ENCODE measurements at regions not wholly inside any gene's neighbourhood (a gene's known extent, or its start where the extent isn't known, plus 50 kb on each side); places are given as distances from the start of the nearest gene placed in this dataset.

DNA sequence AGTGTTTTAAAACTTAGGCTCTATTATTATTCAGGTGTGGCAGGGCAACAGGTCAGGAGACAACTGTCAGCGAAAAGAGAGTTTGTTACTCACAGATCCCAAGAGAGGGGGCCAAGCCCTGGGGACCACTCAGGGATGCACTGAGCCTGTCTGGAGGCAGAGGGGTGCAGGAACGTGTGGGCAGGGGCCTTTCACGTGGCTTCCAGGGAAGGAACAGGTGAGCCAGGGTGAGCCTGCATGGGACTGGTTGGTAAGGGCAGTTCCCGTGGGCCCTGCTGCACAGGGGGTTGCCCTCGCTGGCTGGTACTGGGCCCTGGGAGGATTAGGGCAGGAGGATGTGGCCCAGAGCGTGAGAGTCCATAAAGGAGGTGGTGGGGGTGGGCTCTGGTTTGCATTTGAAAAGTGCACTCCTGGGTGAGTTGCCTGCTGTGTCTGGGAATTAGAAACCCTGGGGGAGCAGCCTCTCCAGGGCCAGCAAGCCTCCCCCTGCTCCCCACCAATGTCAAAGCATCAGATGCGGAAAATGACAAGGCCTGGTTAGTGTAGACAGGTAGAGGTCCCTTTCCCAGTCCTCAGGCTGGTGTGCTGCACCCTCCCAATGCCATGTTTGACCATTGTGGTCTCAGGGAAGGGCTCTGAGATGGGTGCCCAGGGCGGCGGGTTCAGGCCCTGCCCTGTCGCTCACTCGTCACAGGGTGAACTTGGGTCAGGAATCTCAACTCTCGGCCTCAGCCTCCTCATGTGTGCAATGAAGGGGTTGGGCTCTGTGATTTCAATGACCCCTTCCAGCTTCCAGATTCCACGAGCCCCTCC is 127.4 kb upstream of the RPS6KA2 start:
- no peak for ATAC-seq
- no peak for TF ChIP-seq ZNF8 (CRISPR knock-in tag; IDR thresholded peaks at IDR 0.05)
- TF ChIP-seq RARB (CRISPR knock-in tag; IDR thresholded peaks at IDR 0.05), result no peak
- TF ChIP-seq PPARA (CRISPR knock-in tag; IDR thresholded peaks at IDR 0.05; ENCODE audit: borderline replicate concordance), result no peak
- TF ChIP-seq, protein P1, sequence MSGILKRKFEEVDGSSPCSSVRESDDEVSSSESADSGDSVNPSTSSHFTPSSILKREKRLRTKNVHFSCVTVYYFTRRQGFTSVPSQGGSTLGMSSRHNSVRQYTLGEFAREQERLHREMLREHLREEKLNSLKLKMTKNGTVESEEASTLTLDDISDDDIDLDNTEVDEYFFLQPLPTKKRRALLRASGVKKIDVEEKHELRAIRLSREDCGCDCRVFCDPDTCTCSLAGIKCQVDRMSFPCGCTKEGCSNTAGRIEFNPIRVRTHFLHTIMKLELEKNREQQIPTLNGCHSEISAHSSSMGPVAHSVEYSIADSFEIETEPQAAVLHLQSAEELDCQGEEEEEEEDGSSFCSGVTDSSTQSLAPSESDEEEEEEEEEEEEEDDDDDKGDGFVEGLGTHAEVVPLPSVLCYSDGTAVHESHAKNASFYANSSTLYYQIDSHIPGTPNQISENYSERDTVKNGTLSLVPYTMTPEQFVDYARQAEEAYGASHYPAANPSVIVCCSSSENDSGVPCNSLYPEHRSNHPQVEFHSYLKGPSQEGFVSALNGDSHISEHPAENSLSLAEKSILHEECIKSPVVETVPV (CRISPR knock-in tag; IDR thresholded peaks at IDR 0.05), result no peak
- TF ChIP-seq GLIS3 (CRISPR knock-in tag; IDR thresholded peaks at IDR 0.05), result no peak
- TF ChIP-seq ISL1 (CRISPR knock-in tag; IDR thresholded peaks at IDR 0.05), result no peak

DNA sequence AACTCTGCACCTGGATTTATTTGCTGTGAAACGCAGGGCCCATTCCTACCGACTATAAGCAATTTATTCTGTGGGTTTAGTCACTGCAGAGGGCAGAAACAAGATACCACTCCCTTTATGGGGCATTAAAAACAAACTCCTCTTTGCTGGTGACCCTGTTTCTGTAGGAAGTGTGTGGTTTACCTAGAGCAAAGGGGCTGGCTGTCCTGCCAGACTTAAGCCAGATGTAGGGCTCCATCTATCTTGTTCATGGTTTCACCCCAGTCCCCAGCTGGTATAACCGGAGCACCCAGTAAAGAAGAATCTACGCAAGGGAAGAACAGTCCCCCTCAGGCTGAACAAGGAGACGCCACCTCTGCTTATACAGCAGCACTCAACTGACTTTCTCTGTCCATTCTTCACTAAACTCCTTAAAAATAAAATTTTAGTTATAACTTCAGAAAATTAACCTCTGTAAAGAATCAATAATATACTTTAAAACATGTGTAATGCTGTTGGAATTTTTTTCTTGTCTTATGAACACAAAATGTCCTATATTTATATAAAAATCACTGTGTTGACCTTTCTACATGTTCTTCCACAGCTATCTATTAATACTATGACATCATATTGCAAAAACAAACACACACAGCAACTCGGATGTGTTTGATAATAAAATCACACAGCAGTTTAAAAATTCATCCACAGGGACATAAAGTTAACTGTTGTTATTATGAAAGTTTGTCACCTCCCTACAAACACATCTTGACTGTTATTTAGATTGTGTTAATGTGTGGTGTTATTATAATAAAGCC is 126.1 kb upstream of the RPS6KA2 start:
- ATAC-seq, result no peak
- TF ChIP-seq, protein P1 (CRISPR knock-in tag; IDR thresholded peaks at IDR 0.05), result no peak
- TF ChIP-seq ZC3H10 (CRISPR knock-in tag; IDR thresholded peaks at IDR 0.05) (no peak), ZNF8 (CRISPR knock-in tag; IDR thresholded peaks at IDR 0.05) (no peak), ZFP30 (CRISPR knock-in tag; IDR thresholded peaks at IDR 0.05) (no peak), ESRRG (CRISPR knock-in tag; IDR thresholded peaks at IDR 0.05) (no peak), RARB (CRISPR knock-in tag; IDR thresholded peaks at IDR 0.05) (no peak), GLIS3 (CRISPR knock-in tag; IDR thresholded peaks at IDR 0.05) (no peak)
- TF ChIP-seq, protein P2, sequence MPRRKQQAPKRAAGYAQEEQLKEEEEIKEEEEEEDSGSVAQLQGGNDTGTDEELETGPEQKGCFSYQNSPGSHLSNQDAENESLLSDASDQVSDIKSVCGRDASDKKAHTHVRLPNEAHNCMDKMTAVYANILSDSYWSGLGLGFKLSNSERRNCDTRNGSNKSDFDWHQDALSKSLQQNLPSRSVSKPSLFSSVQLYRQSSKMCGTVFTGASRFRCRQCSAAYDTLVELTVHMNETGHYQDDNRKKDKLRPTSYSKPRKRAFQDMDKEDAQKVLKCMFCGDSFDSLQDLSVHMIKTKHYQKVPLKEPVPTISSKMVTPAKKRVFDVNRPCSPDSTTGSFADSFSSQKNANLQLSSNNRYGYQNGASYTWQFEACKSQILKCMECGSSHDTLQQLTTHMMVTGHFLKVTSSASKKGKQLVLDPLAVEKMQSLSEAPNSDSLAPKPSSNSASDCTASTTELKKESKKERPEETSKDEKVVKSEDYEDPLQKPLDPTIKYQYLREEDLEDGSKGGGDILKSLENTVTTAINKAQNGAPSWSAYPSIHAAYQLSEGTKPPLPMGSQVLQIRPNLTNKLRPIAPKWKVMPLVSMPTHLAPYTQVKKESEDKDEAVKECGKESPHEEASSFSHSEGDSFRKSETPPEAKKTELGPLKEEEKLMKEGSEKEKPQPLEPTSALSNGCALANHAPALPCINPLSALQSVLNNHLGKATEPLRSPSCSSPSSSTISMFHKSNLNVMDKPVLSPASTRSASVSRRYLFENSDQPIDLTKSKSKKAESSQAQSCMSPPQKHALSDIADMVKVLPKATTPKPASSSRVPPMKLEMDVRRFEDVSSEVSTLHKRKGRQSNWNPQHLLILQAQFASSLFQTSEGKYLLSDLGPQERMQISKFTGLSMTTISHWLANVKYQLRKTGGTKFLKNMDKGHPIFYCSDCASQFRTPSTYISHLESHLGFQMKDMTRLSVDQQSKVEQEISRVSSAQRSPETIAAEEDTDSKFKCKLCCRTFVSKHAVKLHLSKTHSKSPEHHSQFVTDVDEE (CRISPR knock-in tag; IDR thresholded peaks at IDR 0.05), result no peak
- TF ChIP-seq, protein P3, sequence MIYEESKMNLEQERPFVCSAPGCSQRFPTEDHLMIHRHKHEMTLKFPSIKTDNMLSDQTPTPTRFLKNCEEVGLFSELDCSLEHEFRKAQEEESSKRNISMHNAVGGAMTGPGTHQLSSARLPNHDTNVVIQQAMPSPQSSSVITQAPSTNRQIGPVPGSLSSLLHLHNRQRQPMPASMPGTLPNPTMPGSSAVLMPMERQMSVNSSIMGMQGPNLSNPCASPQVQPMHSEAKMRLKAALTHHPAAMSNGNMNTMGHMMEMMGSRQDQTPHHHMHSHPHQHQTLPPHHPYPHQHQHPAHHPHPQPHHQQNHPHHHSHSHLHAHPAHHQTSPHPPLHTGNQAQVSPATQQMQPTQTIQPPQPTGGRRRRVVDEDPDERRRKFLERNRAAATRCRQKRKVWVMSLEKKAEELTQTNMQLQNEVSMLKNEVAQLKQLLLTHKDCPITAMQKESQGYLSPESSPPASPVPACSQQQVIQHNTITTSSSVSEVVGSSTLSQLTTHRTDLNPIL (CRISPR knock-in tag; IDR thresholded peaks at IDR 0.05; ENCODE audit: low read depth), result no peak

DNA sequence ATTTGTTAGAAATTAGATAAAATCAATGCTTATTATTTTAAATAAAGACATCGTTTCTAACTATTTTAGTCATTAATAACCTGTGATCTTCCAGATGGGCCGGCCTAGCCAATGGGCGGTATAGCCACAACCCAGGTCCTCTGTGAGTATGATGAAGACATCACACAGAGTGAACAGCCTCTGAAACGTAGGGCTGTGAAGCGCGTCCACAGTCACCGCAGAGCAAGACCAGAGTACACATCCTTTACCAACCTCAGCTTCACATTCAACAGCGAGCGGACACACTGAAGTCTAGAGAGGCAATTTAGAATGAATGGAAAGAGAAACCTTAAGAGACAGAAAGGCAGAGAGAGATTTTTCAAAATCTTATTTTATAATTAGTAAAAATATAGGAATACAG is 125.0 kb upstream of the RPS6KA2 start:
- no peak for ATAC-seq
- TF ChIP-seq ESRRG (CRISPR knock-in tag; IDR thresholded peaks at IDR 0.05), result no peak
- no peak for TF ChIP-seq ISL1 (CRISPR knock-in tag; IDR thresholded peaks at IDR 0.05)
- TF ChIP-seq, protein P3 (CRISPR knock-in tag; IDR thresholded peaks at IDR 0.05; ENCODE audit: low read depth), result no peak
- TF ChIP-seq ARNTL (CRISPR knock-in tag; IDR thresholded peaks at IDR 0.05; ENCODE audit: borderline replicate concordance, low read depth), result no peak
- no peak for TF ChIP-seq GLIS3 (CRISPR knock-in tag; IDR thresholded peaks at IDR 0.05)
- no peak for TF ChIP-seq ZFP3 (CRISPR knock-in tag; IDR thresholded peaks at IDR 0.05)
- no peak for TF ChIP-seq RARB (CRISPR knock-in tag; IDR thresholded peaks at IDR 0.05)
- no peak for TF ChIP-seq ZFP30 (CRISPR knock-in tag; IDR thresholded peaks at IDR 0.05)
- TF ChIP-seq ZC3H10 (CRISPR knock-in tag; IDR thresholded peaks at IDR 0.05), result no peak
- no peak for TF ChIP-seq CSDC2 (CRISPR knock-in tag; IDR thresholded peaks at IDR 0.05)
- TF ChIP-seq, protein P1 (CRISPR knock-in tag; IDR thresholded peaks at IDR 0.05), result no peak
- TF ChIP-seq, protein P2 (CRISPR knock-in tag; IDR thresholded peaks at IDR 0.05), result no peak
- no peak for TF ChIP-seq ZNF70 (CRISPR knock-in tag; IDR thresholded peaks at IDR 0.05)

Measured in SK-N-SH treated with all-trans-retinoic acid at 6 μM for 48 hours (cell line).